Ovary (tissue), 3 donors: ENCODE measurements at regions not wholly inside any gene's neighbourhood (a gene's known extent, or its start where the extent isn't known, plus 50 kb on each side); places are given as distances from the start of the nearest gene placed in this dataset.

Source experiments
- CTCF ChIP-seq, 3 donors: fragments of 450-650 bp in 2 of 3; fragments of 200-600 bp in 1 of 3; IDR thresholded peaks; one replicate each; pipeline versions ENCODE4 v1.5.1 to v1.8.0; 2016 to 2022; ENCODE audit warnings: antibody characterized with exemption in 3 of 3, mild to moderate bottlenecking in 1 of 3
- EP300 ChIP-seq: sonication (generic); formaldehyde crosslinking; IDR thresholded peaks from one replicate; pipeline ENCODE4 v1.6.1; 2017; ENCODE audit warnings: antibody characterized with exemption
- donor health status: DM: no; HTN: no; CAD: no.

GRCh38 chr2:7911196-7911595 lies 770.7 kb upstream of the ID2 start:
- no peak for TF ChIP-seq EP300
- TF ChIP-seq CTCF (IDR thresholded peaks at IDR 0.05): no peak
